A549 (cell line): ENCODE measurements at regions not wholly inside any gene's neighbourhood (a gene's known extent, or its start where the extent isn't known, plus 50 kb on each side); places are given as distances from the start of the nearest gene placed in this dataset.

ENCODE experiments used
- ATAC-seq, 2 experiments: fragments of 200-7000 bp in 1 of 2; fragments of >200 bp in 1 of 2; cut with Nextera tagmentation in 1 of 2; cut with Tn5 transposase in 1 of 2; 3 replicates each; pipeline versions ENCODE4 v1.8.0 to v1.9.1; 2018 to 2020; ENCODE audit warnings: mild to moderate bottlenecking in 1 of 2, moderate library complexity in 1 of 2
- CTCF ChIA-PET: fragments of 300-600 bp; sonication (Branson Sonifier 250); formaldehyde crosslinking; extraction: SDS; loops from one replicate; lab custom pipeline; 2021; ENCODE audit warnings: antibody characterized with exemption, inconsistent platforms; lab: Yijun Ruan, JAX
- POLR2A ChIA-PET: fragments of 350-600 bp; formaldehyde crosslinking; extraction: SDS; loops from one replicate; lab custom pipeline; 2021; ENCODE audit warnings: antibody characterized with exemption, inconsistent platforms; lab: Yijun Ruan, JAX
- DNase-seq, 2 experiments: peaks; one replicate each; pipeline versions ENCODE4 v3.0.0 to v3.0.0-alpha.2; 2011 to 2016; ENCODE audit warnings: low read depth in 1 of 2, low spot score in 1 of 2
- FAIRE-seq: peaks from 2 replicates; lab custom pipeline; 2011; peaks lifted over from hg19 to GRCh38; lab: Jason Lieb, UNC
- H3K27ac ChIP-seq, 2 experiments: fragments of >200 bp; sonication (Bioruptor Twin); formaldehyde crosslinking; 3 replicates each; pipeline ENCODE4 v1.5.1; 2016 to 2017
- H3K4me1 ChIP-seq: fragments of >200 bp; sonication (Bioruptor Twin); formaldehyde crosslinking; 3 replicates; pipeline ENCODE4 v1.6.1; 2016
- H3K4me2 ChIP-seq: fragments of >200 bp; sonication (Bioruptor Twin); formaldehyde crosslinking; 3 replicates; pipeline ENCODE4 v1.6.1; 2016
- H3K4me3 ChIP-seq: fragments of >200 bp; sonication (Bioruptor Twin); formaldehyde crosslinking; 3 replicates; pipeline ENCODE4 v1.5.1; 2016
- H3K9me3 ChIP-seq: fragments of >200 bp; sonication (Bioruptor Twin); formaldehyde crosslinking; 3 replicates; pipeline ENCODE4 v1.6.1; 2016
- ATOH8 ChIP-seq: fragments of 250-450 bp; sonication (Bioruptor Pico); IDR thresholded peaks from 2 replicates; pipeline ENCODE4 v1.5.0; 2020; ENCODE audit warnings: low read depth, mild to moderate bottlenecking, moderate library complexity
- CBX2 ChIP-seq: fragments of 200-600 bp; sonication (generic); IDR thresholded peaks from 2 replicates; pipeline ENCODE4 v1.6.1; 2016; ENCODE audit warnings: low read depth, mild to moderate bottlenecking, borderline replicate concordance
- CBX8 ChIP-seq: fragments of 200-600 bp; sonication (generic); IDR thresholded peaks from 2 replicates; pipeline ENCODE4 v1.6.1; 2016
- CTCF ChIP-seq: fragments of >200 bp; sonication (Bioruptor Twin); formaldehyde crosslinking; IDR thresholded peaks from 3 replicates; pipeline ENCODE4 v1.5.1; 2016
- E2F6 ChIP-seq: IDR thresholded peaks from 2 replicates; pipeline ENCODE4 v1.6.1; 2012; ENCODE audit warnings: low read depth, borderline replicate concordance
- EHF ChIP-seq: fragments of 250-450 bp; sonication (Bioruptor Pico); IDR thresholded peaks from 2 replicates; pipeline ENCODE4 v1.5.0; 2020; ENCODE audit warnings: mild to moderate bottlenecking
- EP300 ChIP-seq, 2 experiments: fragments of >200 bp; sonication (Bioruptor Twin); formaldehyde crosslinking; IDR thresholded peaks; 2 replicates in 1 of 2; 3 replicates in 1 of 2; pipeline ENCODE4 v1.6.1; 2016 to 2017
- HMGXB4 ChIP-seq: fragments of 250-450 bp; sonication (Bioruptor Pico); IDR thresholded peaks from 2 replicates; pipeline ENCODE4 v1.5.0; 2021; ENCODE audit warnings: mild to moderate bottlenecking, moderate library complexity, borderline replicate concordance
- JUN ChIP-seq, 2 experiments: fragments of >200 bp; sonication (Bioruptor Twin); formaldehyde crosslinking; IDR thresholded peaks; 2 replicates in 1 of 2; 3 replicates in 1 of 2; pipeline ENCODE4 v1.6.1; 2016 to 2017
- KDM5A ChIP-seq: fragments of 200-600 bp; sonication (generic); IDR thresholded peaks from 2 replicates; pipeline ENCODE4 v1.6.1; 2016; ENCODE audit warnings: antibody characterized with exemption, mild to moderate bottlenecking
- MAX ChIP-seq: IDR thresholded peaks from 2 replicates; pipeline ENCODE4 v1.6.1; 2012
- MAZ ChIP-seq: fragments of 150-350 bp; IDR thresholded peaks from 2 replicates; pipeline ENCODE4 v1.6.1; 2014; ENCODE audit warnings: antibody characterized with exemption, low read depth, low read length, borderline replicate concordance
- MYC ChIP-seq: IDR thresholded peaks from 2 replicates; pipeline ENCODE4 v1.6.1; 2012; ENCODE audit warnings: mild to moderate bottlenecking, inconsistent platforms, low read length, improper control_type of control experiment, borderline replicate concordance
- PBX3 ChIP-seq: IDR thresholded peaks from 2 replicates; pipeline ENCODE4 v1.6.1; 2012
- POLR2A ChIP-seq: IDR thresholded peaks from 2 replicates; pipeline ENCODE4 v1.6.1; 2012; ENCODE audit warnings: mild to moderate bottlenecking, low read length
- POLR2AphosphoS2 ChIP-seq: conservative IDR thresholded peaks from 2 replicates; pipeline ENCODE4 v1.6.1; 2012; ENCODE audit warnings: low read length, improper control_type of control experiment, inconsistent platforms
- REST ChIP-seq: fragments of 200-600 bp; sonication (generic); IDR thresholded peaks from 2 replicates; pipeline ENCODE4 v1.6.1; 2016; ENCODE audit warnings: antibody characterized with exemption, mild to moderate bottlenecking, moderate library complexity
- SREBF2 ChIP-seq: fragments of 450-650 bp; IDR thresholded peaks from 2 replicates; pipeline ENCODE4 v1.6.1; 2014; ENCODE audit warnings: mild to moderate bottlenecking, moderate library complexity
- TP53 ChIP-seq: fragments of 250-450 bp; sonication (Bioruptor Pico); IDR thresholded peaks from 2 replicates; pipeline ENCODE4 v1.5.0; 2021; ENCODE audit warnings: mild to moderate bottlenecking, moderate library complexity

GRCh38 chr10:55237462-55237861 is 436.4 kb upstream of the PCDH15 start:
- Histone ChIP-seq H3K4me2 (no peak overlapping the region), H3K4me1 (no peaks in the 10 kb centered on the region), H3K27ac (no peak overlapping the region), H3K9me3 (no peaks in the 10 kb centered on the region), H3K4me3 (no peak overlapping the region)
- no peak for FAIRE-seq
- TF ChIP-seq MAX = no peak
- TF ChIP-seq MYC = no peak
- TF ChIP-seq SREBF2 = no peak
- no peak for TF ChIP-seq PBX3
- TF ChIP-seq KDM5A = no peak
- no peak for TF ChIP-seq POLR2AphosphoS2
- no peak for TF ChIP-seq POLR2A
- TF ChIP-seq E2F6 = no peak
- TF ChIP-seq CBX2 = no peak
- no peak for TF ChIP-seq CTCF
- no peak for TF ChIP-seq HMGXB4 (CRISPR knock-in tag)
- no peak for TF ChIP-seq EHF (CRISPR knock-in tag)
- TF ChIP-seq CBX8 = no peak
- TF ChIP-seq MAZ = no peak
- no peak for TF ChIP-seq EP300 (IDR thresholded peaks at IDR 0.05)
- no peak for TF ChIP-seq JUN (IDR thresholded peaks at IDR 0.05)
- no peak for TF ChIP-seq TP53
- TF ChIP-seq REST = no peak
- TF ChIP-seq ATOH8 (CRISPR knock-in tag) = no peak
- ATAC-seq = no peak
- ChIA-PET CTCF (no interaction called here), POLR2A (no interaction called here)
- DNase-seq = no peak
